Psoas muscle (tissue), 7 donors: ENCODE measurements at regions not wholly inside any gene's neighbourhood (a gene's known extent, or its start where the extent isn't known, plus 50 kb on each side); places are given as distances from the start of the nearest gene placed in this dataset.
"Not testable (repeated sequence)": the region's sequence is repeated elsewhere in the genome, so short reads cannot be mapped to it uniquely, and the experiment has no call there.

Experiments
- ATAC-seq, 4 donors: fragments of 200-7000 bp; cut with Tn5 transposase; one replicate each; pipeline ENCODE4 v1.9.1; 2020; ENCODE audit warnings: moderate library complexity in 3 of 4, mild to moderate bottlenecking in 2 of 4
- DNase-seq, 2 donors: peaks; one replicate each; pipeline ENCODE4 v3.0.0-alpha.2; 2020
- H3K27ac ChIP-seq: fragments of 200-600 bp; one replicate; pipeline ENCODE4 v1.8.0; 2022
- H3K27me3 ChIP-seq, 3 donors: fragments of 200-600 bp in 1 of 3; one replicate each; pipeline versions ENCODE4 v1.6.1 to v1.8.0; 2013 to 2022; ENCODE audit warnings: low read length in 2 of 3, mild to moderate bottlenecking in 2 of 3, moderate library complexity in 1 of 3; ENCODE audit not compliant: insufficient read depth in 3 of 3
- H3K36me3 ChIP-seq, 2 donors: fragments of 200-600 bp in 1 of 2; one replicate each; pipeline versions ENCODE4 v1.6.1 to v1.8.0; 2013 to 2022; ENCODE audit warnings: low read depth in 1 of 2, mild to moderate bottlenecking in 1 of 2, moderate library complexity in 1 of 2; ENCODE audit not compliant: insufficient read depth in 1 of 2
- H3K4me1 ChIP-seq: fragments of 200-600 bp; one replicate; pipeline ENCODE4 v1.8.0; 2022
- H3K4me3 ChIP-seq: fragments of 200-600 bp; one replicate; pipeline ENCODE4 v1.8.0; 2022; ENCODE audit warnings: mild to moderate bottlenecking
- H3K9me3 ChIP-seq: fragments of 200-600 bp; one replicate; pipeline ENCODE4 v1.8.0; 2022
- WGBS, 3 donors: extraction: QIAGEN DNeasy Blood & Tissue Kit; methylation state at CpG; one replicate each; pipeline versions ENCODE4 v1.1.6 to v1.1.7; 2013; 5-methylcytosine and 5-hydroxymethylcytosine counted together
- intact Hi-C, 2 donors: fragments of 100-400 bp; cut with DNase I; formaldehyde crosslinking; loops; one replicate each; pipeline versions ENCODE4 v1.11.0 to v1.14.2; 2022
- TF ChIP-seq, protein P1 (sequence below): fragments of 200-600 bp; IDR thresholded peaks from one replicate; pipeline ENCODE4 v1.8.0; 2022; ENCODE audit warnings: antibody characterized with exemption
- donor health status: healthy with polysubstance abuse.
- donor health status: DM: no; HTN: no; CAD: no; lungs with moderate emphysema.
- donor health status: Bipolar disorder and iron deficiency.
- donor health status: healthy.
- donor health status: DM: yes; HTN: yes; CAD: no.
- donor health status: DM: no; HTN: no; CAD: no.
- donor health status: DM: yes; HTN: yes; CAD: no.

- WGBS, 3 donors: 46 to 75% (median 52%) methylated on average over 2 of the region's 2 CpGs
- TF ChIP-seq, protein P1, sequence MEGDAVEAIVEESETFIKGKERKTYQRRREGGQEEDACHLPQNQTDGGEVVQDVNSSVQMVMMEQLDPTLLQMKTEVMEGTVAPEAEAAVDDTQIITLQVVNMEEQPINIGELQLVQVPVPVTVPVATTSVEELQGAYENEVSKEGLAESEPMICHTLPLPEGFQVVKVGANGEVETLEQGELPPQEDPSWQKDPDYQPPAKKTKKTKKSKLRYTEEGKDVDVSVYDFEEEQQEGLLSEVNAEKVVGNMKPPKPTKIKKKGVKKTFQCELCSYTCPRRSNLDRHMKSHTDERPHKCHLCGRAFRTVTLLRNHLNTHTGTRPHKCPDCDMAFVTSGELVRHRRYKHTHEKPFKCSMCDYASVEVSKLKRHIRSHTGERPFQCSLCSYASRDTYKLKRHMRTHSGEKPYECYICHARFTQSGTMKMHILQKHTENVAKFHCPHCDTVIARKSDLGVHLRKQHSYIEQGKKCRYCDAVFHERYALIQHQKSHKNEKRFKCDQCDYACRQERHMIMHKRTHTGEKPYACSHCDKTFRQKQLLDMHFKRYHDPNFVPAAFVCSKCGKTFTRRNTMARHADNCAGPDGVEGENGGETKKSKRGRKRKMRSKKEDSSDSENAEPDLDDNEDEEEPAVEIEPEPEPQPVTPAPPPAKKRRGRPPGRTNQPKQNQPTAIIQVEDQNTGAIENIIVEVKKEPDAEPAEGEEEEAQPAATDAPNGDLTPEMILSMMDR: no peak
These were observed 219.4 kb downstream of the DUSP10 start for GRCh38 chr1:221522529-221522940.

DNA sequence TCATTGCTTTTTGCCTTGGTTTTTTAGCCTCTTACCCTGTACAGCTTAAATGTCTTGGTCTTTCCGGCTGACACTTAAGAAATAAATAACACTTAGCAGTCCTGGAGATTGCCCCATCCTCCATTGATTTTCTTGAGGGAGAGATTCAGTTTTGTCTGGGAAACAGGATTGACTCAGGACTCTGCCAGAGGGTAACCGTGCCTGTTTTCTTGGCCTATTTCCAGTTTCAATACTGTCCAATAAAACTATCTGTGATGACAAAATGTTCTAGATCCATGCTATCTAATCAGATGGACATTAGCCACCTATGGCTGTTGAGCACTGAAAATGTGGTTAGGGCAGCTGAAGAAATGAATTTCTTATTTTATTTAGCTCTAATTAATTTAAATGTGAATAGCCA, 216.1 kb downstream of the DUSP10 start:
- Histone ChIP-seq H3K27me3 (no peaks in the 10 kb centered on the region), H3K36me3 (no peaks in the 10 kb centered on the region), H3K4me3 (no peak overlapping the region), H3K27ac (no peak overlapping the region), H3K9me3 (no peaks in the 10 kb centered on the region), H3K4me1 (no peaks in the 10 kb centered on the region)
- ATAC-seq (no peak), DNase-seq (no peak)
- whole genome bisulfite sequencing, 3 donors: 56 to 64% (median 61%) methylated on average over 2 of the region's 2 CpGs
- intact Hi-C loops: no loop called here
- TF ChIP-seq, protein P1: no peak

More at GRCh38 chr1:221522529-221522940, 219.4 kb downstream of the DUSP10 start:
- no peaks in the 10 kb centered on the region for H3K36me3 ChIP-seq
- intact Hi-C loops: no loop called here
- ATAC-seq: no peak
- no peak overlapping the region for H3K27ac ChIP-seq
- H3K9me3 ChIP-seq: no peaks in the 10 kb centered on the region
- H3K4me3 ChIP-seq: no peak overlapping the region
- H3K4me1 ChIP-seq: no peaks in the 10 kb centered on the region
- DNase-seq: no peak
- no peaks in the 10 kb centered on the region for H3K27me3 ChIP-seq

DNA sequence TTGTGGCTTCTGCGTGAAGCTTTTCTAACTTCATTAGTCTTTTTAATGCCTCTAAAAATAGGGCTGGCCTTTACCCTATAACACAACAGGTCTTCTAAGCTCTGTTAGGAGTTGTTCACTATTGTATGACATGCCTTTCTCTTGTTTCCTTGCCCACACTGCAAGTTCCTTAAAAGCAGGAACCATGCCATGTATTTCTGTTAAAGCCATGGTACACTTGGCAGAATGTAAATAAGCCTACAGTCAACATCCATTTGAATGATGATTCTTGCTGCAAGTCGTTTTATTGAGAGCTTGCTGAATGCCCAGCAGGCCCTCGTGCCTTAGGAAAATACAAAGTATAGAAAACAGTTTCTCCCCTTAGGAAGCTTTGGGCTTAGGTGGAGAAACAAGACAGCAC, 214.6 kb downstream of the DUSP10 start:
- no peaks in the 10 kb centered on the region for H3K36me3 ChIP-seq
- H3K9me3 ChIP-seq: no peaks in the 10 kb centered on the region
- H3K4me1 ChIP-seq: no peaks in the 10 kb centered on the region
- H3K27ac ChIP-seq: no peak overlapping the region
- H3K4me3 ChIP-seq: no peak overlapping the region
- no peak for DNase-seq
- 66 to 68% (median 68%) methylated on average over 3 of the region's 3 CpGs for WGBS, 3 donors
- H3K27me3 ChIP-seq: no peaks in the 10 kb centered on the region
- ATAC-seq: no peak
- intact Hi-C loops: no loop called here
- TF ChIP-seq, protein P1: no peak

DNA sequence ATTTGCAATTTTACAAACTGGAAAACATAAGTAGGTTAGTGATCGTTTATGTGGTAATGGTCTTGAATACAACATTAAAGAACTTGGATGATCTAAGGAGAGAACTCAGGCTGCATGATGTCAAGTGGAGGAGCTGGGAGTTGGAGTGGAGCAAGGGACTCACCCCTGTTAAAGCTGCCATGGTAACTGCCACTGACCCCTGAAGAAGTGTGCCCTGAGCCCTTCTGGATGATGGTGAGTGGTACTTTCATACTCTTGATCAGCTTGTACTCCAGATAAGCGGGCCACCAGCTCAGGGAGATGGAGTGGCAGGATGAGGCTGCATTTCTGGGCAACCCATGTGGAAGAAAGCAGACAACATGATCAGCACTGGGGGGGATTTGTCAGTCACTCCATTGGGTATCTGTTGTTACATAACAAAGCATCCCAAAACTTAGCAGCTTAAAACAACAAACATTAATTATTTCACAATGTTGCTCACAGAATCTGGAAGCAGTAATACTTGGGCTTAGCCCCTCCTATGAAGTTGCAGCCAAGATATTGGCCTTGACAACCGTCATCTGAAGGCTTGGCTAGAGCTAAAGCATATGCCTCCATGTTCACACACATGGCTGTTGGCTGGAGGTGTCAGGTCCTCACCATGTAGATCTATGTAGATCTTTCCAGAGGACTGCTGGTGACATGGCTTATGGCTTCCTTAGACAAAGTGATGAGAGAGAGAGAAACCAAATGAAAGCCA, 213.8 kb downstream of the DUSP10 start:
- TF ChIP-seq, protein P1: no peak
- no peaks in the 10 kb centered on the region for H3K36me3 ChIP-seq
- H3K9me3 ChIP-seq: no peaks in the 10 kb centered on the region
- H3K4me1 ChIP-seq: no peaks in the 10 kb centered on the region
- DNase-seq: no peak
- intact Hi-C loops: no loop called here
- no peak overlapping the region for H3K4me3 ChIP-seq
- ATAC-seq: no peak
- H3K27ac ChIP-seq: no peak overlapping the region
- H3K27me3 ChIP-seq: no peaks in the 10 kb centered on the region
- WGBS, 3 donors: 73 to 84% (median 79%) methylated on average over 3 of the region's 3 CpGs

- H3K9me3 ChIP-seq, DNase-seq, ATAC-seq, H3K27me3 ChIP-seq, H3K4me3 ChIP-seq, H3K36me3 ChIP-seq, H3K27ac ChIP-seq, H3K4me1 ChIP-seq: not testable (repeated sequence)
- WGBS, 3 donors: 89 to 97% (median 93%) methylated on average over 1 of the region's 1 CpG
- intact Hi-C loops: loop anchor here in 1 of 2 donors (10.0 kb wide), 1 partner anchor 485 kb away; no protein-coding TSS in a partner anchor
These were observed 211.7 kb downstream of the DUSP10 start for GRCh38 chr1:221530159-221530558.
